ENCODE measurements at regions not wholly inside any gene's neighbourhood (a gene's known extent, or its start where the extent isn't known, plus 50 kb on each side); places are given as distances from the start of the nearest gene placed in this dataset.

DNA sequence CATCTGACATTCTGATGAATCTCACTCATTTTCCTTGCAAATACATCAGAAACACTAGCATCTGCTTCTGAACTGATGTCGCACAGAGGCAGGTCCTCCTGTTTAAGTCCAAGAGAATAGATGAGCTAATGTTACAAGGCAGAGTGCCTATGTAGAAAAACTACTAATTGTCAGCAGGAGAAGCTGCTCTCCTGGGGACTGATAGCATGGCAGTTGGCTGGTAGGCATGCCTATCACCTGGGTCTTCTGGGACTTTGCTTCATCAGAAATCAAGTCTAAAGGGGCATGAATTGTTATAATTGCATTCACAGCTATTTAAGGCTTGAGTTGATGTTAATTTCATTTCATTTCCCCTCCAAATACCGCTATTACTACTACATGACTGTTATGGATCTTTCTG, 457.2 kb downstream of the RAP2B start:
- no peaks in the 10 kb centered on the region for H3K9me3 Mint-ChIP-seq (ENCODE audit: unreplicated experiment)
- no peaks in the 10 kb centered on the region for H3K4me1 Mint-ChIP-seq (ENCODE audit: low read depth, unreplicated experiment)
- POLR2A ChIA-PET = interaction anchor here (0.7 kb wide), 1 partner anchor 13 kb away, joined by 3 read pairs; no protein-coding TSS in a partner anchor
- H3K36me3 Mint-ChIP-seq (ENCODE audit: insufficient read depth, unreplicated experiment) = no peaks in the 10 kb centered on the region
- H3K27me3 Mint-ChIP-seq (ENCODE audit: insufficient read depth, unreplicated experiment) = no peaks in the 10 kb centered on the region
- TF ChIP-seq CTCF (IDR thresholded peaks at IDR 0.05; ENCODE audit: insufficient read depth in 1 of 2, low read depth in 1 of 2, low read length in 1 of 2, severe bottlenecking in 1 of 2, unreplicated experiment in 1 of 2) = no peak
- H3K27me3 ChIP-seq (replicated peaks; ENCODE audit: control insufficient read depth, insufficient read depth, low read length) = no peaks in the 10 kb centered on the region
- no peak overlapping the region for H3K27ac Mint-ChIP-seq (ENCODE audit: unreplicated experiment)
- no peak overlapping the region for H3K4me3 Mint-ChIP-seq (ENCODE audit: unreplicated experiment)
- CTCF ChIA-PET = no interaction called here
- H3K36me3 ChIP-seq (ENCODE audit: control insufficient read depth, insufficient read depth, low read length) = no peaks in the 10 kb centered on the region
- BruUV-seq (replicated peaks) = no TSS peak
- DNase-seq = no peak
- no peaks in the 10 kb centered on the region for H3K9me3 ChIP-seq
- no peaks in the 10 kb centered on the region for H3K4me1 ChIP-seq
- H3K4me3 ChIP-seq (ENCODE audit: low read depth, low read length) = no peak overlapping the region
- intact Hi-C loops (cut with micrococcal nuclease; ENCODE audit: unreplicated experiment) = no loop called here

- TF ChIP-seq CTCF (IDR thresholded peaks at IDR 0.05; ENCODE audit: insufficient read depth in 1 of 2, low read depth in 1 of 2, low read length in 1 of 2, severe bottlenecking in 1 of 2, unreplicated experiment in 1 of 2) = no peak
- CTCF ChIA-PET = no interaction called here
- H3K9me3 Mint-ChIP-seq (ENCODE audit: unreplicated experiment) = no peaks in the 10 kb centered on the region
- H3K27ac Mint-ChIP-seq (ENCODE audit: unreplicated experiment) = no peak overlapping the region
- BruUV-seq (replicated peaks) = no TSS peak
- Histone ChIP-seq H3K4me1 (no peaks in the 10 kb centered on the region), H3K9me3 (no peaks in the 10 kb centered on the region), H3K4me3 (ENCODE audit: low read depth, low read length) (no peak overlapping the region), H3K27me3 (replicated peaks; ENCODE audit: control insufficient read depth, insufficient read depth, low read length) (no peaks in the 10 kb centered on the region), H3K36me3 (ENCODE audit: control insufficient read depth, insufficient read depth, low read length) (no peaks in the 10 kb centered on the region)
- no peak for DNase-seq
- H3K27me3 Mint-ChIP-seq (ENCODE audit: insufficient read depth, unreplicated experiment) = no peaks in the 10 kb centered on the region
- H3K4me1 Mint-ChIP-seq (ENCODE audit: low read depth, unreplicated experiment) = no peaks in the 10 kb centered on the region
- no peak overlapping the region for H3K4me3 Mint-ChIP-seq (ENCODE audit: unreplicated experiment)
- POLR2A ChIA-PET = no interaction called here
- intact Hi-C loops (cut with micrococcal nuclease; ENCODE audit: unreplicated experiment) = no loop called here
- no peaks in the 10 kb centered on the region for H3K36me3 Mint-ChIP-seq (ENCODE audit: insufficient read depth, unreplicated experiment)
Observed at GRCh38 chr3:153621953-153622352, 459.9 kb downstream of the RAP2B start.

GRCh38 chr3:153623834-153624233, 461.8 kb downstream of the RAP2B start:
- Histone ChIP-seq H3K4me3 (ENCODE audit: low read depth, low read length) (no peak overlapping the region), H3K27me3 (replicated peaks; ENCODE audit: control insufficient read depth, insufficient read depth, low read length) (no peaks in the 10 kb centered on the region), H3K9me3 (no peaks in the 10 kb centered on the region; the same call in 1 of the 2 replicates), H3K36me3 (ENCODE audit: control insufficient read depth, insufficient read depth, low read length) (no peaks in the 10 kb centered on the region), H3K4me1 (no peaks in the 10 kb centered on the region)
- CTCF ChIA-PET = no interaction called here
- Mint-ChIP-seq H3K27ac (ENCODE audit: unreplicated experiment) (no peak overlapping the region), H3K4me1 (ENCODE audit: low read depth, unreplicated experiment) (no peaks in the 10 kb centered on the region), H3K27me3 (ENCODE audit: insufficient read depth, unreplicated experiment) (no peaks in the 10 kb centered on the region), H3K9me3 (ENCODE audit: unreplicated experiment) (no peaks in the 10 kb centered on the region), H3K4me3 (ENCODE audit: unreplicated experiment) (no peak overlapping the region), H3K36me3 (ENCODE audit: insufficient read depth, unreplicated experiment) (no peaks in the 10 kb centered on the region)
- POLR2A ChIA-PET = no interaction called here
- intact Hi-C loops (cut with micrococcal nuclease; ENCODE audit: unreplicated experiment) = no loop called here
- no TSS peak for BruUV-seq (replicated peaks)
- no peak for TF ChIP-seq CTCF (IDR thresholded peaks at IDR 0.05; ENCODE audit: insufficient read depth in 1 of 2, low read depth in 1 of 2, low read length in 1 of 2, severe bottlenecking in 1 of 2, unreplicated experiment in 1 of 2)
- DNase-seq = no peak

All from Caco-2 (cell line).